Skin of body (tissue), 1 donor: ENCODE measurements at regions not wholly inside any gene's neighbourhood (a gene's known extent, or its start where the extent isn't known, plus 50 kb on each side); places are given as distances from the start of the nearest gene placed in this dataset.

Experiments
- DNase-seq: peaks from one replicate; lab custom pipeline; 2025; lab: John Stamatoyannopoulos, UW

DNA sequence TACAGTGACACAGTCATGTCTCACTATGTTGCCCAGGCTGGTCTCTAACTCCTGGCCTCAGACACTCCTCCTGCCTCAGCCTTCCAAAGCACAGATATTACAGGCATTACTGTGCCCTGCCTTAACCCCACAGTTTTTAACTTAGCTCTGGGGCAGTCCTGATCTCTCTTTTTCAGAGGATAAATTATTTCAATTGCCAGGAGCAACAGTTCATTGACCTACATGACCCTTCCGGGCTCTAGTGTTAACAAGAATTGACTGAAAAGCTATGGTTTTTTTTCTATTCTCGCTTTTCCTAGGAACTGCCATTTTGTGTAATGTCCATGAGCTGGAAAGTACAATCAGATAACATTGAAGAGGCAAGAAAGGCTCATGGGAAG lies 92.8 kb downstream of the HNRNPLL start:
- no peak for DNase-seq

DNA sequence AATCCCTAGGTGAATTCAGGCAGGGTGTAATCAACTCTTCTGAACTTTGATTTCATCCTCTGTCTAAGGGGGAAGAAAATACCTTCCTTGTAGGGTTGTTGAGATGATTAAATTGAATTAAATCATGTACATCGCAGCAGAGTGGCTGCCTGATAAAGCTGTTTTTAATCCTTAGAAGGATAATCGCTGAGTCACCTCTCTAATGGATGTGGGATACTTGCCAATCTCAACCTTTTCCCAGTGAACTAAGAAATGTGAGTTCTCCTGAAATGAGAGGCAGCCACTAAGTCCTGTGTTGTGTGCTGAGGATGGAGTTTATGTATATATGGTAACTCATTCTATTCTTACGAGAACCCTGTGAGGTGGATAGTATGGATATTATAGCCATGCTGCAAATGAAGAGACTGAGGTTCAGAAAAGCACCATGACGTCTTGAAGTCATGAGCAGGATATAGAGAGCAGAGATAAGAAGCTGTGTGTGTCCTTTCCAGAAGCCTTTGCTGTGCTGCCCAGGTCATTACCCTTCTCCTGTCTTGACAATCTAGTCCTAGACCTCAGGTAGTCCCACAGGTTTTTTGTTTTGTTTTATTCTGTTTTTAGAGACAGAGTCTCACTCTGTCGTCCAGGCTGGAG lies 93.3 kb downstream of the HNRNPLL start:
- no peak for DNase-seq

DNA sequence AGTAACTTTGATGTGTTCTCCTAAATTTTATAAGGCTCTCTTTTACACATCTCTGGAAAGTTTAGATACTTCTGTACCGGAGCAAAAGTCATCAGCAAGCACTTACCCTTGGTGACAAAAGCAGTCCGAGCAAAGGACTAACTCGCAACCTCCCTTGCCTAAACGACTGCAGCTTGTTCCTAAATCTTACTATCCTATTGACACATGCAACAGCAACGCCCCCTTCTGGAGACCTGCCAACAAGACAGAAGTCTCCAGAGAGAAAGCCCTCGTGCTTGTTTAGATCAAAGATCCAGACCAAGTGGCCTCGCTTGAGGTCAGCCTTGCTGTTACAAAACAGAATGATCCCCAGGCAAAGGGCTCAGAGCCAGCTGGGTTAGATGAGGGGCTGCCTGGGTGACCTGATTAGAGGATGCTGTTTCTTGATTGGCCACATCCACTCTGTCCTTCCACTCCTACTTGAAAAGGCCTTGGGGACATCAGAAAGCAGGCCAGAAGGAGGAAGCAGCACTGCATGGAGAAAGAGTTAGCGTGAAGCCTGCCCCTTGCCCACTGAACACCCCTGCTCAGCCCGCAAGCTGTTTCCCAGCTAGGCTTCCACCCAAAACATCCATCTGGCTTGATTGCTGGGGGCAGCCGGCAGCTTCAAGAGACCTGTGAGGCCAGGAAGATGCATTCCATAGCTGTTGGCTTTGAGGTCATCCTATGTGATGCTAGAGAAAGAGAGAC lies 94.3 kb downstream of the HNRNPLL start:
- peak; percentile 80 for DNase-seq

DNA sequence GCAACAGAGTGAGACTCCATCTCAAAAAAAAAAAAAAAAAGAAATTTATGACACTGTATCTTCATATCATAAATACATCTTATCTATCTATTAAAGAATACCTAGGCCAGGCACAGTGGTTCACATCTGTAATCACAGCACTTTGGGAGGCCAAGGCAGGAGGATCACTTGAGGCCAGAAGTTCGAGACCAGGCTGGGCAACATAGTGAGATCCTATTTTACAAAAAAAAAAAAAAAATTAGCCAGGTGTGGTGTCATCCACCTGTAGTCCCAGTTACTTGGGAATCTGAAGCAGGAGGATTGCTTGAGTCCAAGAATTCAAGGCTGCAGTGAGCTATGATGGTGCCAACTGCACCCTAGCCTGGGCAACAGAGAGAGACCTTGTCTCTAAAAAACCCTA lies 95.0 kb downstream of the HNRNPLL start:
- no peak for DNase-seq

DNA sequence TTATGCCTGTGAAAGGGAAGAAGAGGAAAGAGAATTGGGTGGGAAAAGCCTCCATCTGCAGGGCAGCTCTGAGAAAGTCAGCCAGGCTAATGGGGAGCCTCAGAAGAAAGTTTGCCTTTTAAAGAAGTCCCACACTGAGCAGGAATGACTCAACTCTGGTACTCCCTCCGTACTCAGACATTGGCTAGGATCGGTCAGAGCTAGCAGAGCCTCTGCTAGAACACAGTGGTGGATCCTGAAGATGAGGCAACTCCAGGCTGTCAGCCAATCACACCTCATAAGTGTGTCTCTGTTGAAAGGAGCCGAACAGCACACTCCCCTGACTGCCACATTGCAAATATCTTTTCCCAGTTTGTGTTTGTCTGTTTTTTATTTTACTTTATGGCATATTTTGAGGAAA lies 96.9 kb downstream of the HNRNPLL start:
- DNase-seq: no peak

DNA sequence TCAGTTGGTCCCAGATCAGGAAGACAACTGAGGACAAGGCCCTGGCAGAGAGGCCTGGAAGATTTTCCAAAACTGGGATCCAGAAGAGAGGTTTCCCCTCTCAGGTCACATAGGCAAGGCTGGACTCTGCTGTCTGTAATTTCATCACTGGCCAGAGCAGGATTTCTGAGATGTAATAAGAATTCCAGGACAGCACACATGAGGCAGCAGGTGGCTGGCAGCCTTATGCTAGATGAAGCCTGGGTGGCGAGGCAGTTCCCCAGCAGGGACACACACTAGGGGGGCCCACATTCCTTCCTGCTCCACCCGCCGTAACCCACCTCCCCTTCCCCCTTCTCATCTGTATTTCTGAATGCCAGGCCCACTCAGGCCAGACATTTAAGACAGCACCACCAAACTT lies 98.6 kb downstream of the HNRNPLL start:
- no peak for DNase-seq

DNA sequence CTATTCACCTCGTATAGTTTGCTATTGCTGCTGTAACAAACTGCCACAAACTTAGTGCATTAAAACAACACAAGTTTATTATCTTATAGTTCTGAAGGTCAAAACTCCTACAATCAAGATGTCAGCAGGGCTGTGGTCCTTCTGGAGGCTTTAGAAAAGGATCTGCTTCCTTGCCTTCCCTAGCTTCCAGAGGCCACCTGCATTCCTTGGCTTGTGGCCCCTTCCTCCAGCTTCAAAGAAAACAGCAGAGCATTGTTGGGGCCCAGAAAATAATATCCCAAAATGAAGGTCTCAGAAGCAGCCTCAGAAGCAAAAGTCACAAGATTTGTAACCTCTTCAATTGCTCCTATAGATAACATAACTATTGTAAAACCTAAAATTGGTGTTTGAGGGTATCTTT lies 100.6 kb downstream of the HNRNPLL start:
- no peak for DNase-seq

DNA sequence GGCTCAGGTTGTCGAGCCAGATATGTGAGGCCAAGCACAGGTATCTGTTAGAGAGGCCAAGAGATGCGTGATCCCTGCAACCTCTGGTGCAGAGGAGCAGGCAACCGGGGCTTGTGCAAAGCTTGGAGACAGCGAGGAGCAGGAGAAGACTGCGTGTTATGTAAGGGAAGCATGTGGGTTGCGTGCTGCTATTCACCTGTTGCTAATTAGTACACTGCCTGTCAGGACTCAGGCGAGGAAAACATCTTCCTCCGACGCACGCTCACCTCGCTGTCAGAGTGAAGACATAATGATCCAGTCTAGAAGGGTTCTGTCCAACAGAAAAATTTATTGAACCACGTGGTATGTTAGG lies 102.5 kb downstream of the HNRNPLL start:
- DNase-seq: no peak

DNA sequence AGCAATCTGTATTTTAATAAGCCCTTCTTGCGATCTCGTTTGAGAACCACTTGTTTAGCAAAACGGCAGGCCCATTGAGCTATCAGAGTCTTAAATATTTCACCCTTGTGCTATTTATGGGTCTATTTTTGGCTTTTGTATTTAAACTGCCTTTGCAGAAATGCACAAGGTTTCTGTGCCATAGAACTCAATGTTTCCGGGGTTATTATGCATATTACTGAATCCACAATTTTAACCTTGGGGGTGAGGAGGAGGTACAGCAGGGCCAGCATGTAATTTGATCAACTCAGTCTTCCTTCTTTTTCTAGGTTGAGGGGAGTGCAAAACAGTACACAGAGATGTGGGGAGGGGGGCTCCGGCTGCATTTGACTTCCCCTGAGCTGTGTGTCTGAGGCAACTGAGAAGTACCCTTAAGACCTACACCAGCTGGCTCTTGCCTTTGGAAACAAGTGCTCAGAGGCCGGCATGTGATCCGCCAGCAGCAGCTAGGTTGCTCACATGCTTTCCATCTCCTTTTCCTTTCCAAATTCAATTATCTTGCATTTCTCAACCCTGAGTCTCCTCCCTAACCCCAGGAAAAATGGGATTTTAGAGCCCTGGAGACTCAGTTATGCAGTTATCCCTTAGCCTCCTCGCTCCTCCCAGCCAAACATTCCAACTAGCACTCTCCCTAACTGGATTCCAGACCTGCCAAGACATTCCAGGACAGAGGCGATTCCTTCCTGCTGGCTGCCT lies 103.0 kb downstream of the HNRNPLL start:
- DNase-seq: peak; percentile 36

DNA sequence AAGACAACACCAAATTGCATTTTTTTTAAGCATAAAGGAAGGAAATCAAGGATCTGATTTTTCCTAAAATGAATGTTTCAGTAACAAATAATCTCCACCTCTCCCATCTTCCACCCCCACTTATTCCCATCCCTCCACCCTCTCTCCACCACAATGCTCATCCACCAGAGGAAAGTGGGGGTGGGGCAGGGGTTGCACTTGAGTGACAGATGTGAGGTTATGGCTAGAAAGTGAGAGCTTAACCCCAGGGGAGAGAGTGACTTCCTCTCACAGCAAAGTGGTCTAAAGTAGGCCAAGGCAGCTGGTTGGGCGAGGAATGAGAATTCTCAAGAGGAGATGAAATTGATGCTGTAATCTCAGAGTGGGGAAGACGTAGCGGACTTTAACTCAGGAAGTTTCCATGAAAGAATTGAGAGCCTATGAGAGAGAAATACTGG lies 104.7 kb downstream of the HNRNPLL start:
- peak; percentile 67 for DNase-seq

DNA sequence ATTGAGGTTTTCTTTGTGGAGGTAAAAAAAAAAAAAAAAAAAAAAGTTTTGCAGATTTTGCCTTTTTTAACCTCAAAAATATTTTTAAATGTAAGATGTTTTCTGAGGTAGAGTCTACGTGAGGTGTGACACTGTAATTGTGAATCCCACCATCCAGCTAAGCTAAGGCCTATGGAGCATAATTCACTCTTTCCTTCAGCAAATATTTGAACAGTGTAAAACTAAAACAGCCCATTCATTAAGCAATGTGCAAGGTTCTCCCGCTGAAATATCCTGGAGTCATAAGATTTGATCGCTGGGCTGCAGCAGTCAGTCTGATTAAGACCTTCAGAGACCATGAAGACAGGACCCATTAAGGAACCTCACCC lies 105.1 kb downstream of the HNRNPLL start:
- no peak for DNase-seq

DNA sequence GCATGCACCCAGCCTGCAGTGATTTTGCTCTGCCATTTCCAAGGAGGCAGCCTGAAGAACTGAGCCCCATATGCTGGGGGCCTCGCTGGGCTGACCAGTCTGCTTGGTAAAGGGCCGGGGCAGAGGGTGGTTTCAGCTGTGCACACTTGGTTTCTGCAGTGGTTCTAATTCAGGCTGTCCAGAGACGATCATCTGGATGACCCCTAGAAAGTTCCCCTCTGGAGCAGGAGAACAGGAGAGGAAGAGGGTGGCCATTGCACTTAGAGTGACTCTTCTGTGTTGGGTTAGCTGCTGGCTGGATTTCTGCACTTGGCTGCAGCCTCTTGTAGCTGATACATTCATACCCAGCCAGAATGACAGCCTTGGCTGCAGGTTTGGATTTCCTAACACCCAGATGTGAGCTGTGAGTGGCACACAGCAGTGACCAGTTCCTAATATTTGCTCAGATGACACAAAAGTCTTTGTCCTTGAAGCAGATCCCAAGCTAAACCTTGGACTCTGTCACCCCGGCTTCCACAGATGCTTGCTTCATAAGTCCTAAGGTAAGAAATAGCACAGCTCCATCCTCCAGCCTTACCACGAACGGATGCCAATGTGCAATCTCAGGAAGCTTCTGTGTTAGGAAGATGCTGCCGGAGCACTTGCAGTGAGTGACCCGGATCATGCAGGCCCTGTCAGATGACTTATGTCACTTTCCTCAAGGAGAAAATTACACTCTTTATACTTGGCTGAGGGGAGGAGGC lies 105.6 kb downstream of the HNRNPLL start:
- DNase-seq: no peak

DNA sequence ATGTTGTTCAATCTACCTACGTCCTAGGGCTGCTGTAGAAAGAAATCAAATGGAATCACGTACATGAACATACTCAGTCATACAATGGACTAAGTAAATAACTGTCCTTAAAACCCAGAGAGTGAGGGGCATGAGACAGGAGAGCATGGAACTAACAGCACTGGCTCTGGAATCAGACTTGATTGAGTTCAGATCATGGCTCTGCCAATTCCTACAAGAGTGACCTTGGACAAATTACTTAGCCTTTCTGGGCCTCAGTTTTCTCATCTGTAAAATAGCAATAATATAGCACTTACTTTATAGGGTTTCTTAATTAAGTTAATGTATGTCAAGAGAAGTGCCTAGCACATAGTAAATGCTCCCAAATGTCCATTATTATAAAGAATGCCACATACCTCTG lies 106.8 kb downstream of the HNRNPLL start:
- DNase-seq: no peak

DNA sequence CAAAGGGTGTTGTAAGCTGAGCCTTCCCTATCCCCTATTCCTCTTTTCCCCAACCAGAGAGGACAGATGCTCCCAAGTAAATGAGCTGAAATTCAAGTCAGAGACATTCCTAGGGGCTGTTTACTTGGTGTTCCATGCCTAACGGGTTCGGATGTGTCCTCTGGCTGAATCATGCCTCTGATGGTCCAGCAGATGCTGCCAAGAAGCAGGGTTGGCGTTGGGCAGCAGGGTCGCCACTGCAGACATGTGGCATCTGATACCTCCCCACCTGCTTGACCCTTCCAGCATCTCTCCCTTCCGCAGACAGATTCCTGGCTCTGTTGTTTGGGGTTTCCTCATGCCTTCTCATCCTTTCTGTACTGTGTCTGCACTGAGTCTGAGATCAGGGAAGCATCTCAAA lies 108.3 kb downstream of the HNRNPLL start:
- DNase-seq: no peak

DNA sequence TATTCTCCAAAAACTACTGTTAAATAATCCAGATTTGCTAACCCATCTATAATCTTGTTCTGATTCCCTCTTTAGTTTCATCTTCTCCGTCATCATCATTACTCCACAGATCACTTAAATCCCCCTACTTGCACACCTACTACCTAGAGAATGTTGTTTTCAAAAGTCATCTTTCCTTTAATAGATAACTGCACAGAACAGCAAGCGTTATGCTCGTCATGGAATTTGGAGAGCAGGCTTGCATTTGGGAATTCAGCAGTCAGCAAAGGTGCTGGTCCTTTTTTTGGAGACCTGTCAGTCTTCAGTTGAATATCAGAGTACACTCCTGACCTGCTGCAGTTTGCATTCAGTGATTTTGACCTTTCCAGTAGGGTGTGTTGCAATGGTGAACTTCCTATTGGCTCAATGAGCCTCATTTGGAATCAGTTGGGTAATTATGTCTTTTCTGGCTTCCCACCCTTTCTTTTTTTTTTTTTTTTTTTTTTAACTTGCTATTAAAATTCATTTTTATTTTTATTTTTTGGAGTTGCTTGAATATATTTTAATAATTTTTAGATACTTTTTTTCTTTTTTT lies 110.6 kb downstream of the HNRNPLL start:
- DNase-seq: no peak

DNA sequence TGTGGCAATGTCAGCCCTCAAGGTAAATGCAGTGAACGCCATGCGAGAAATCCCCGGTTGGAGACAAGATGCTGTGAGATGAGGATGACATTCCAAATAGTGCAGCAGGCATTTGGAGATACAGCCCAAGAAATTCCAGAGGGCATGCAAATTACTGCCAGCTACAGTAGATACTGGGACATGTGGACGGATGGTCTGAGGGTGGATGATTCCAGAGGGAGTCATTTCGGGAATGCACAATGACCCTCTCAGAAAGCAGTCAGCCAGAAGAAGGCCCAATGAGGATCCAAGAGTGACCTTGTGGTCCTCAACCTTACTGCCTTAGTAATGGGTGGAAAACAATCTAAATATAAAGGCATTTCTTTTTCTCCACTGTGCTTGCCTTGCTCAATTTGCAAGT lies 111.3 kb downstream of the HNRNPLL start:
- DNase-seq: no peak

DNA sequence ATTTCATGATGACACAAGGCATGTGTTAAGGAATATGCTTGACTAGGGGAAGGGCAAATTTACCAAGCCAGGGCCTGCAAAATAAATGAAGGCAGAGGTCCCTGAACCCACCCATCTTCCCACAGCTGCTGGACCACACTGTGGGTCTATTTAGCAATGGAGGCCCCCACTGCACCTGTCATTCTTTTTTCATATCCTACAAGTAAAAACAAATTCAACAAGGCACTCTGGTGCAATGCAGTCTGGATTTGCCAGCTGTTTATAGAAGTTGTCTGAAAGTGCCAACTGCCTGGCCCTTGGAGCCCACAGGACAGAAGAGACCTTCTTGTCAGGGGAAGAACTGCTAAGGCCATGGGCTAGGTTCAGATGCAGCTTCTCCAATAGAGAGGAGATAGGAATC lies 112.8 kb upstream of the ATL2 start:
- no peak for DNase-seq

DNA sequence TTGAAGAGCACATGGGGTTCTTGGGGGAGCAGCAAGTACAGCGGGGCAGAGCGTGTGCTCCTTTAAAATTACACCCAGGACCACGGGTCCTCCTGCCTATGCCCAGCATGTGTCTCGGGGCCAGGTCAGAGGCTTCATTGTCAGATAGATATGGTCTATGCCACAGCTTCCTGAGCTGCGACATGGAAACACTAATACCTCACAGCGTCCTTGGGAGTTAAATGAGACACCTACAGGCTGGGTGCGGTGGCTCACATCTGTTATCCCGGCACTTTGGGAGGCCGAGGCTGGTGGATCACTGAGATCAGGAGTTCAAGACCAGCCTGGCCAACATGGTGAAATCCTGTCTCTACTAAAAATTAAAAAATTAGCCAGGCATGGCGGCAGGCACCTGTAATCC lies 110.8 kb upstream of the ATL2 start:
- no peak for DNase-seq

DNA sequence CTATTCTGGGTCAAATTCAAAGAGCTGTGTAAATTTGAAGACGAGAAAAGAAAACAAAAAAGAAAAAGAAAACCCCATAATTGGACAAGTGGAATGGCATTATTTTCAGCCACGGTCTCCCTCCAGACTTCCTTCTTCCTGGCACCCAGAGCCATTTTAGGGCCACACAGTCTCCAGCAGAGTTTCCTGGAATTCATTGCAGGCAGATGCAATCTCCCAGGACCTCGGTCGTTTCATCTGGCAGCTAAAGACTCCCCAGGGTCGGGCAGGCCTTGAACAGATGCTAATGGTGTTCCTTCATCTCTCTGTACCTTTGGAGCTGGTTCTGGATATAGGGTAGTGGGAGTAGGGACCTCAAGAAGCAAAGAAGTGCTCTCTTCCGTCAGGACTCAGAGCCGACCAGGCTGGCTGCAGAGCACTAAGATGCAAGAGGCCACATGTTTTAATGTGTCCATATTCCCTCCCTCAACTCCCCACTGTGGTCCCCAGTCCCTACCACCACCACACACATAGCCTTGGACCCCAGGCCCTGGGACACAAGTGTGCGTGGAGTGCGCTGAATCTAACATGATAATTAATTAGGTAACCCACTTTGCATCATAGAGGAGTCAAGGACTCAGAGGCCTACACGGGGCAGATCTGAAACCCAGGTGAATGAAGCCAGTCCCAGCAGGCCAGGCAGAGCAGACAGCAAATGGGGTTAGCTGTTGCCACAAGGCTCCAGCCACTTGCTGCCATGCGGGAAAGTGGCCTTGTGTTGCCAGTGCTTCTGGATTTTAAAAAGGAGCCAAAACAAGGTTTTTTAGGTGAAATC lies 109.3 kb upstream of the ATL2 start:
- no peak for DNase-seq

DNA sequence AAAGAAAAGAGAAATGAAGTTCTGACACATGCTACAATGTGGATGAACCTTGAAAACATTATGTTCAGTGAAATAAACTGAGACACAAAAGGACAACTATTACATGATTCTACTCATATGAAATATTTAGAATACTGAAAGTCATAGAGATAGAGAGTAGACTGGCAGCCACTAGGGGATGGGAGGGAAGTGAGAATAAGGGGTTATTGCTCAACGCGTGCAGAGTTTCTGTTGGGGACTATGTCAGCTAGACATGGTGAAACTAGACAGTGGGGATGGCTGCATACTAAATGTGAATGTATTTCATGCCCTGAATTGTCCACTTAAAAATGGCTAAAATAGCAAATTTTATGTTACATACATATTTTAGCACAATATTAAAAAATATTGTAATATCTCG lies 108.7 kb upstream of the ATL2 start:
- DNase-seq: no peak

DNA sequence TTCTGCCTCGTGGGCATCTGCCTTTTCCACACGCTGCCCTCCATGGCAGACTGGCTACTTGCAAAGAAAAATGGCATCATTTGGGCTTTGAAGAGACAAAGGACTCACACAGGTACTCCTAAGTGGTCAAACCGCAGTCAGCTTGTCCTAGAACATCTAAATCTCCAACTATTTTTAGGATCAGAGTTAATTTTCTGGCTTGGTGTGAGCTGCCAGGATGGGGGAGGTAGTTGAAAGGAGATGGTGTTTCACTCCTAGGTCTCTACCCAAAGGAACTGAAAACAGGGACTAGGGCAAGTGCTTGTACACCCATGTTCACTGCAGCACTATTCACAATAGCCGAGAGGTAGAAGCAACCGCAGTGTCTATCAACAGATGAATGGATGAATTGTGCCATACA lies 107.9 kb upstream of the ATL2 start:
- no peak for DNase-seq
